ENCODE measurements at regions not wholly inside any gene's neighbourhood (a gene's known extent, or its start where the extent isn't known, plus 50 kb on each side); places are given as distances from the start of the nearest gene placed in this dataset.

DNA sequence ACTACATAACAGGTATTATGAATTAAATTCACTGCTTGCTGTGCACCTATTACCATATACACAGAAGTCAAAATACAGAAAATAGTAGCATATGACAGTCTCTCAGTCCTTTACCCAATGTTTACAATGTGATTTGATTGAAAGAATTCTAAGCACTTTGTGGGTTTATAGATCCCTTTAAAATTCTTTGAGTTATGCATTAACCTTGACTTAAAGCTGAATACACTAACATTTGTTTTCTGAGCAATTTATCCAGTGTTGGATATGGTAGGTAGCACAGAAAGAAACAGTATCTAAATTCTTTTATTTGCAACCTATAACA is 230.8 kb upstream of the DDI1 start:
- TF ChIP-seq, protein P1, sequence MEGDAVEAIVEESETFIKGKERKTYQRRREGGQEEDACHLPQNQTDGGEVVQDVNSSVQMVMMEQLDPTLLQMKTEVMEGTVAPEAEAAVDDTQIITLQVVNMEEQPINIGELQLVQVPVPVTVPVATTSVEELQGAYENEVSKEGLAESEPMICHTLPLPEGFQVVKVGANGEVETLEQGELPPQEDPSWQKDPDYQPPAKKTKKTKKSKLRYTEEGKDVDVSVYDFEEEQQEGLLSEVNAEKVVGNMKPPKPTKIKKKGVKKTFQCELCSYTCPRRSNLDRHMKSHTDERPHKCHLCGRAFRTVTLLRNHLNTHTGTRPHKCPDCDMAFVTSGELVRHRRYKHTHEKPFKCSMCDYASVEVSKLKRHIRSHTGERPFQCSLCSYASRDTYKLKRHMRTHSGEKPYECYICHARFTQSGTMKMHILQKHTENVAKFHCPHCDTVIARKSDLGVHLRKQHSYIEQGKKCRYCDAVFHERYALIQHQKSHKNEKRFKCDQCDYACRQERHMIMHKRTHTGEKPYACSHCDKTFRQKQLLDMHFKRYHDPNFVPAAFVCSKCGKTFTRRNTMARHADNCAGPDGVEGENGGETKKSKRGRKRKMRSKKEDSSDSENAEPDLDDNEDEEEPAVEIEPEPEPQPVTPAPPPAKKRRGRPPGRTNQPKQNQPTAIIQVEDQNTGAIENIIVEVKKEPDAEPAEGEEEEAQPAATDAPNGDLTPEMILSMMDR (IDR thresholded peaks at IDR 0.05; ENCODE audit: poor library complexity, severe bottlenecking), result no peak
- TF ChIP-seq POLR2AphosphoS5 (IDR thresholded peaks at IDR 0.05) (no peak), SMC3 (conservative IDR thresholded peaks at IDR 0.05; ENCODE audit: poor library complexity) (no peak), RAD21 (conservative IDR thresholded peaks at IDR 0.05) (no peak)
